GM12874 (cell line): ENCODE measurements at regions not wholly inside any gene's neighbourhood (a gene's known extent, or its start where the extent isn't known, plus 50 kb on each side); places are given as distances from the start of the nearest gene placed in this dataset.

Experiments
- CTCF ChIP-seq: IDR thresholded peaks from 2 replicates; pipeline ENCODE4 v1.5.1; 2011; ENCODE audit warnings: low read depth, mild to moderate bottlenecking, control low read depth, low read length, moderate library complexity; ENCODE audit not compliant: insufficient read depth

DNA sequence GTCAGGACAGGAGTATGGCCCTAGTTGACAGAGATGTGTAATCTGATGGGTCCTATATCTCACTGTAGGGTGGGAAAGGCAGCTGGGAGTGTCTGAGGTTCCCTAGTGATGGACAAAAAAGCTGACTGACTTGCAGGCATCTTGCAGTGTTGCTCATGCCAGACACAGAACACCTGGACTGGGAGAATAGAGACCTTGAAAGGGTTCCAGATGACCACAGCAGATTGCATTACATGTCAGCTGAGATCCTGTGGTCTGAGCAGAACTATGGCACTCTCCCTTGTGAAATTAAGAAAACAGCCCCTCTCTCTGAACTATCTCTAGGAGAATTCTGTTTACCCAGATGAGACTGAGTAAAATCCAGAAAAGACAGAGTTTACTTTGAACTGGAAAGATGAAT lies 212.6 kb upstream of the MAN1A1 start:
- no peak for TF ChIP-seq CTCF

- no peak for TF ChIP-seq CTCF
Measured at GRCh38 chr6:119559586-119559985, 210.0 kb upstream of the MAN1A1 start.

DNA sequence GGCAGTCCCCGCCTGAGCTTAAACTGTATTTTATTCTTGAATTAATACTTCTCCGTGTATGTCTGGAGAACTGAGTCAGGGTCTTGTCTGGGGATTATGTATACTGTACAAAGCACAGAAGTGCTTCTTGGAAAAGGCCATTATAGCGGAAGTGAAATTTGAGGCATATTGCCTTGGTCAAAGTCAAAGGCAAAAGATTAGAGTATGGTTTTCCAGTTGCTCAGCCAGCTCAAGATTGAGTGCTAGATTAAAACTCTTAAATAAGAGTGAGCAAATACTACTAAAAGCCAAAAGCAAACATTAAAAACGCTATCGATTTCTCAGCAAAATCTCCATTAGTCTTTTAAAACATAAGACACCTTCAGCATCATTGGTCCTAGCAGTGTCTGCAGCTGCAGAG lies 207.7 kb upstream of the MAN1A1 start:
- TF ChIP-seq CTCF, result no peak

GRCh38 chr6:119552021-119552420 lies 202.5 kb upstream of the MAN1A1 start:
- no peak for TF ChIP-seq CTCF

DNA sequence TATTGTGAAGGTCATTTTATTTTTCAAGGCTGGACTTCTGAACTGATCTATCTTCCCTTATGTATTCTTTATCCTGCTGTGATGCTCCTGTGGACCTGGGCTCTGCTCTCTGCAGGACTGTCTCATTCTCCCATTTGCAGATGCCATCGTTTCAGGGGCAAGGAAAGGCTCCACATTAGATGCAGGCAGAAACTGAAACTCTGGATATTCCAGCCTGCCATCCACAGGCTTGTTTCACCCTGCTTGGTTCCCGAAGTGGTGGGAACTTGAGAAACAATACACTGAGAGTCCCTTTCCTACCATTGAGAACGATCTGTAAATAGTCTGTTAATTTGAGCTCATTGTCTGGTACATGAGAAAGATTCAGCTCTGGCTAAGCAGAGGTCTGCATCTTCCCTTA lies 197.5 kb upstream of the MAN1A1 start:
- no peak for TF ChIP-seq CTCF

DNA sequence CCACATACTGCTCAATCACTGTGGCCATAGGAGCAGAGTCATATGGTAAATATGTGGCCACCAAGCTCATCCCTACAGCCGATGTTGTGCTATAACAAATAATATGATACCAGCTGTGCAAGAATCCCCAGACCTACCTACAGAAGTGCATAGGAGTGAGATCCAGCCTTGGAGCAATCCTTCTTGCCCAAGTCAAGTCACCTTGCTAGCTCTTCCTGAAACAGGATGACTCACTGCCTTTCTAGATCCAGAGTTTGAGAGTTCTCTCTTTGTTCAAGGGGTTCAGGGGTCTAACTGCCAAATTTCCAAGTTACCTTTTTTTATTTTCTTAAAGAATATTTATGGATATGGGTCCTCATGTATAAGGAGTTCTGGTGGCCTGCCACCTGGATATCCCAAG lies 195.7 kb upstream of the MAN1A1 start:
- no peak for TF ChIP-seq CTCF

DNA sequence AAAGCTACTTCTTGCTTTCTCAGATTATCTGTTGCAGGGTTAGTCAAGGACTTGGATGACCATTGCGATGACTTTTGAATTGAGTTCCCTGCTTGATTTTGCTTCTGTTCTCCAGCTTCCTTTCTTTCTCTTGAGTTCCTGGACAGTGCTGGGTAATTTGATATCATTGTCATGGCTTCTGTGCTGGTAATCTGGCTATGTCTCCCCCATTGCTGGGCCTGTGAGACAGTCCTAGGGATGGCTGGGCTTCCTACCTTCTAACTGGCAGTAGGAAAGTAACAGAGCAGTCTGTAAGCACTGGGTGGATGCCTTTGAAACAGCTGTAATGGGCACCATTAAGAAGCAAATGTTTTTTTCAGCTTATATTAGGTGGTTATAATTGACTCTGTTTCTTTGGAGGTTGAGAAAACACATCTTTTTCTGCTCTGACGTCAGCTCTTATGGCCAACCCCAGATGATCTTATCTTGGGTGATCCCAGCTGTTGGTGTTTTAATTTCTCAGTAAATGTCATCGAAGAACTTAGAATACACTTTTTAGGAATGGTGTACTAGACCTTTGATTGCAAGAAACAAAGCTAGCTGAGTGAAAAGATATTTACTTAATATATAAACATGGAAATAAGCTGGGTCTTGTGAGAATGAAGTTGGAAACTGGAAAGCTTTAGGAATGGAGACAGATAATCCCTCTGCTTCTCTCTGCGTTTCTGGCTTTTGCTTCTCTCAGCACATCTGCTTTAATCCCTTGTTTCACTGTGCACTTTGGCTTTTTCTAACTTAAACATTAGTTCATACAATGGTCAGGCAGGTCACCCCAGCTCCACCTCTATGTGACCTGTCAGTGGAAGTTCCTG lies 195.0 kb upstream of the MAN1A1 start:
- TF ChIP-seq CTCF, result no peak
